ENCODE measurements at regions not wholly inside any gene's neighbourhood (a gene's known extent, or its start where the extent isn't known, plus 50 kb on each side); places are given as distances from the start of the nearest gene placed in this dataset.

DNA sequence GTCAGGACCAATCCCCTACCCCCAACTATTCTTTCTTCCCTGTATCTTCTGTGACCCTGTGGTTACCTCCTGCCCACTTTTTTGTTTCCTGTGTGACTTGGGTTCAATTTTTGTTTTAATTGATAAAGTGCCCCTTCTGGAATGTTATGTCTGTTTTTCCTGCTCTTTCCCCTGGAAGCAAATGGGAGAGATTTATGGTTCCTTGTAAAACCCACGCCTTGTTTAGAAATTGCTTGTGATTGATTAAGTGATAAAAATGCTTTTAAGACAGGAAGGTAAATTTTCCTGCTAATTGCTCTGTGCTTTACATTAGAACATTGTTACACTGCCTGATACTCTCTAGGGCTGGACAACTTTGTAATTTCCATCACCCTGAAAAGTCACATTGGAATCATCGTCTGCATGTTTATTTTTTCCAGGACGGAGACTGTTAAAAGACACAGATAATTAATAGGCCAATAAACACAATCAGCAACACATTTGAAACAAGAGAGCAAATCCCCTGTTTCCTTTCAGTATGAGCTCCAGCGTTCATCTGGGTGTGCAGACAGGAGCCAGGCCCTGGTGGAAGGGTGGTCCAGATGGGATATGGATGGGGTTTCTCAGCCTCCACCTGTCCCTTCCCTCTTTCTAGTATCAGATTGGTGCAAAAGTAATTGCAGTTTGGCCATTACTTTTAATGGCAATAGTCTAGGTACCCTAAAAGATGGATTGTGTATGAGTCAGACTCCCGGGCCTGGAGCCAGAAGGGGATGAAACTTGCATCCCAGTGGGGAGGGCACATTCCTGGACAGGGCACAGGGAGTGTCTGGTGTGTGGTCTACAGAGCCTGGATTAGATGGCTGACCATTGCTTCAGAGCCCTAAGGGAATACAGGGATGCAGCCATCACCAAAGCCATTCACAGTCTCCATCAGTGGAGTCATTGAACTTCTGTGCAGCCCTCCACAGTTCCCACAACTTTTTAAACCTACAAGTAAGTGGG lies 58.1 kb upstream of the AGBL1 start:
- Histone ChIP-seq H3K36me3 (replicated peaks; ENCODE audit: low read depth, low read length) (no peaks in the 10 kb centered on the region), H3K27ac (ENCODE audit: low read length) (no peak overlapping the region), H3K9ac (ENCODE audit: low read length) (no peak overlapping the region), H3K27me3 (ENCODE audit: low read depth, low read length) (peaks cover 52% of the 10 kb centered on the region), H3K4me2 (ENCODE audit: low read length) (no peak overlapping the region), H2AFZ (ENCODE audit: low read depth, low read length) (no peak overlapping the region), H4K20me1 (ENCODE audit: insufficient read depth, low read length) (no peaks in the 10 kb centered on the region), H3K4me1 (ENCODE audit: low read length) (no peaks in the 10 kb centered on the region), H3K79me2 (ENCODE audit: low read length) (no peaks in the 10 kb centered on the region), H3K4me3 (ENCODE audit: low read length) (no peak overlapping the region), H3K9me3 (ENCODE audit: insufficient read depth, low read length) (no peaks in the 10 kb centered on the region)
- TF ChIP-seq EZH2phosphoT487 (IDR thresholded peaks at IDR 0.05; ENCODE audit: low read depth) (no peak), CTCF (IDR thresholded peaks at IDR 0.05; ENCODE audit: low read depth, low read length) (no peak)

DNA sequence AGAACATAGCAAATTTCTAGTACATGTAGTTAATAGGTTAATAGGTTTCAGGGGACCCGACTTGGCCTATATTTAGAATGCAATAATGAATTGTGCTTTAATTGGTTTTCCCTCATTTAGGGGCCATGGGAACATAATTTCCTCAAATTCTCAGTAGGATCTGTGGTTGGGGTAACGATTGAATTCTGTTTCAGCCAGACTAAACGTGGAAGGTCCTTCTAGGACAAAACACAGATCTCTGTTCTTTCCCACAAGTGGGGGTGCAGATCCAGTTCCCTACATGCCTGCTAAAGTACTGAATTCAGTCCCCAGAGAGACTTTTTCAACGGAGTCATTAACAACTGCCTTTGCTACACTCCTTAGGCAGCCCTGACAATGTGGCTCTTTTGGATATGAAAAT lies 50.7 kb upstream of the AGBL1 start:
- H3K27me3 ChIP-seq (ENCODE audit: low read depth, low read length): peaks cover 55% of the 10 kb centered on the region
- H3K4me2 ChIP-seq (ENCODE audit: low read length): no peak overlapping the region
- H4K20me1 ChIP-seq (ENCODE audit: insufficient read depth, low read length): no peaks in the 10 kb centered on the region
- no peak overlapping the region for H3K27ac ChIP-seq (ENCODE audit: low read length)
- H2AFZ ChIP-seq (ENCODE audit: low read depth, low read length): no peak overlapping the region
- TF ChIP-seq EZH2phosphoT487 (IDR thresholded peaks at IDR 0.05; ENCODE audit: low read depth) (no peak), CTCF (IDR thresholded peaks at IDR 0.05; ENCODE audit: low read depth, low read length) (no peak)
- no peaks in the 10 kb centered on the region for H3K4me1 ChIP-seq (ENCODE audit: low read length)
- no peak overlapping the region for H3K4me3 ChIP-seq (ENCODE audit: low read length)
- H3K36me3 ChIP-seq (replicated peaks; ENCODE audit: low read depth, low read length): no peaks in the 10 kb centered on the region
- H3K9ac ChIP-seq (ENCODE audit: low read length): no peak overlapping the region
- no peaks in the 10 kb centered on the region for H3K9me3 ChIP-seq (ENCODE audit: insufficient read depth, low read length)
- H3K79me2 ChIP-seq (ENCODE audit: low read length): no peaks in the 10 kb centered on the region
